Liver (tissue), 8 donors: ENCODE measurements at regions not wholly inside any gene's neighbourhood (a gene's known extent, or its start where the extent isn't known, plus 50 kb on each side); places are given as distances from the start of the nearest gene placed in this dataset.

Source experiments
- DNase-seq: peaks from one replicate; pipeline ENCODE4 v3.0.0-alpha.2; 2017; ENCODE audit warnings: low spot score
- H3K27ac ChIP-seq, 2 donors: one replicate each; pipeline ENCODE4 v1.7.0; 2013; ENCODE audit warnings: inconsistent platforms in 2 of 2, low read length in 2 of 2, control low read depth in 1 of 2, low read depth in 1 of 2, mild to moderate bottlenecking in 1 of 2
- H3K27me3 ChIP-seq, 4 donors: one replicate each; pipeline versions ENCODE4 v1.6.1 to v1.7.0; 2013; ENCODE audit warnings: low read length in 3 of 4, inconsistent platforms in 1 of 4, mild to moderate bottlenecking in 1 of 4, moderate library complexity in 1 of 4; ENCODE audit not compliant: control insufficient read depth in 4 of 4, insufficient read depth in 4 of 4
- H3K36me3 ChIP-seq, 4 donors: one replicate each; pipeline versions ENCODE4 v1.6.1 to v1.7.0; 2013; ENCODE audit warnings: low read length in 3 of 4, mild to moderate bottlenecking in 3 of 4, low read depth in 1 of 4, moderate library complexity in 1 of 4; ENCODE audit not compliant: control insufficient read depth in 4 of 4, insufficient read depth in 3 of 4
- H3K4me1 ChIP-seq, 4 donors: one replicate each; pipeline versions ENCODE4 v1.6.1 to v1.7.0; 2013; ENCODE audit warnings: low read length in 3 of 4, mild to moderate bottlenecking in 3 of 4, moderate library complexity in 1 of 4; ENCODE audit not compliant: control insufficient read depth in 4 of 4, insufficient read depth in 4 of 4
- H3K4me3 ChIP-seq, 3 donors: one replicate each; pipeline versions ENCODE4 v1.6.1 to v1.7.0; 2013; ENCODE audit warnings: low read length in 3 of 3, control low read depth in 1 of 3, low read depth in 1 of 3, mild to moderate bottlenecking in 1 of 3
- H3K9ac ChIP-seq, 2 donors: one replicate each; pipeline ENCODE4 v1.7.0; 2013; ENCODE audit warnings: low read length in 2 of 2, mild to moderate bottlenecking in 2 of 2, moderate library complexity in 2 of 2, control low read depth in 1 of 2, low read depth in 1 of 2
- H3K9me3 ChIP-seq, 4 donors: one replicate each; pipeline versions ENCODE4 v1.6.1 to v1.7.0; 2013; ENCODE audit warnings: low read length in 3 of 4; ENCODE audit not compliant: control insufficient read depth in 4 of 4
- EGR1 ChIP-seq, 2 donors: IDR thresholded peaks; 2 replicates each; pipeline ENCODE4 v1.6.1; 2016 to 2018; ENCODE audit warnings: antibody characterized with exemption in 2 of 2, low read depth in 2 of 2
- FOXA1 ChIP-seq: IDR thresholded peaks from 2 replicates; pipeline ENCODE4 v1.6.1; 2016; ENCODE audit warnings: antibody characterized with exemption
- FOXA2 ChIP-seq: IDR thresholded peaks from 2 replicates; pipeline ENCODE4 v1.6.1; 2016; ENCODE audit warnings: antibody characterized with exemption
- GABPA ChIP-seq, 2 donors: IDR thresholded peaks in 1 of 2; conservative IDR thresholded peaks in 1 of 2; 2 replicates each; pipeline ENCODE4 v1.6.1; 2016; ENCODE audit warnings: antibody characterized with exemption in 2 of 2, mild to moderate bottlenecking in 1 of 2, moderate library complexity in 1 of 2
- HNF4G ChIP-seq: IDR thresholded peaks from 2 replicates; pipeline ENCODE4 v1.6.1; 2016; ENCODE audit warnings: antibody characterized with exemption
- JUND ChIP-seq, 2 donors: IDR thresholded peaks; 2 replicates each; pipeline ENCODE4 v1.6.1; 2016; ENCODE audit warnings: antibody characterized with exemption in 2 of 2
- MAX ChIP-seq: IDR thresholded peaks from 2 replicates; pipeline ENCODE4 v1.6.1; 2016; ENCODE audit warnings: antibody characterized with exemption
- NR2F2 ChIP-seq: IDR thresholded peaks from 2 replicates; pipeline ENCODE4 v1.6.1; 2016; ENCODE audit warnings: antibody characterized with exemption
- RAD21 ChIP-seq, 2 donors: IDR thresholded peaks; 2 replicates each; pipeline ENCODE4 v1.6.1; 2016; ENCODE audit warnings: antibody characterized with exemption in 2 of 2, mild to moderate bottlenecking in 2 of 2
- RXRA ChIP-seq, 2 donors: IDR thresholded peaks; 2 replicates each; pipeline ENCODE4 v1.6.1; 2017 to 2018; ENCODE audit warnings: antibody characterized with exemption in 2 of 2, mild to moderate bottlenecking in 1 of 2
- SP1 ChIP-seq: IDR thresholded peaks from 2 replicates; pipeline ENCODE4 v1.6.1; 2018; ENCODE audit warnings: antibody characterized with exemption, mild to moderate bottlenecking
- YY1 ChIP-seq: IDR thresholded peaks from 2 replicates; pipeline ENCODE4 v1.6.1; 2016; ENCODE audit warnings: antibody characterized with exemption, mild to moderate bottlenecking
- ZBTB33 ChIP-seq: IDR thresholded peaks from 2 replicates; pipeline ENCODE4 v1.6.1; 2016; ENCODE audit warnings: antibody characterized with exemption
- WGBS: extraction: QIAGEN DNeasy Blood & Tissue Kit; methylation state at CpG from one replicate; pipeline ENCODE4 v1.1.7; 2013; 5-methylcytosine and 5-hydroxymethylcytosine counted together
- TF ChIP-seq, protein P1 (sequence below): IDR thresholded peaks from 2 replicates; pipeline ENCODE4 v1.6.1; 2016; ENCODE audit warnings: antibody characterized with exemption, mild to moderate bottlenecking
- TF ChIP-seq, protein P2 (sequence below): fragments of 150-350 bp; IDR thresholded peaks from 2 replicates; pipeline ENCODE4 v1.5.1; 2017; ENCODE audit warnings: improper control_type of control experiment, low read depth, low read length; ENCODE audit not compliant: missing input control
- TF ChIP-seq, protein P3 (sequence below): IDR thresholded peaks from 2 replicates; pipeline ENCODE4 v1.6.1; 2016; ENCODE audit warnings: antibody characterized with exemption
- donor health status: healthy.
- donor health status: healthy.
- donor health status: healthy.
- donor health status: healthy.
- donor health status: healthy.

- Histone ChIP-seq H3K27ac (no peak overlapping the region), H3K36me3 (no peaks in the 10 kb centered on the region), H3K9me3 (no peaks in the 10 kb centered on the region), H3K9ac (no peak overlapping the region), H3K27me3 (no peaks in the 10 kb centered on the region), H3K4me1 (peaks cover 0 to 21% (median 6%) of the 10 kb centered on the region in 4 donors), H3K4me3 (no peak overlapping the region)
- DNase-seq: no peak
- TF ChIP-seq YY1 (no peak), NR2F2 (no peak), FOXA2 (no peak), FOXA1 (no peak), MAX (no peak), RAD21 (IDR thresholded peaks at IDR 0.05) (no peak), GABPA (IDR thresholded peaks at IDR 0.05 in 1 of 2, conservative IDR thresholded peaks at IDR 0.05 in 1 of 2) (no peak), EGR1 (IDR thresholded peaks at IDR 0.05; ENCODE audit: low read depth in 2 of 2) (no peak)
- TF ChIP-seq, protein P1, sequence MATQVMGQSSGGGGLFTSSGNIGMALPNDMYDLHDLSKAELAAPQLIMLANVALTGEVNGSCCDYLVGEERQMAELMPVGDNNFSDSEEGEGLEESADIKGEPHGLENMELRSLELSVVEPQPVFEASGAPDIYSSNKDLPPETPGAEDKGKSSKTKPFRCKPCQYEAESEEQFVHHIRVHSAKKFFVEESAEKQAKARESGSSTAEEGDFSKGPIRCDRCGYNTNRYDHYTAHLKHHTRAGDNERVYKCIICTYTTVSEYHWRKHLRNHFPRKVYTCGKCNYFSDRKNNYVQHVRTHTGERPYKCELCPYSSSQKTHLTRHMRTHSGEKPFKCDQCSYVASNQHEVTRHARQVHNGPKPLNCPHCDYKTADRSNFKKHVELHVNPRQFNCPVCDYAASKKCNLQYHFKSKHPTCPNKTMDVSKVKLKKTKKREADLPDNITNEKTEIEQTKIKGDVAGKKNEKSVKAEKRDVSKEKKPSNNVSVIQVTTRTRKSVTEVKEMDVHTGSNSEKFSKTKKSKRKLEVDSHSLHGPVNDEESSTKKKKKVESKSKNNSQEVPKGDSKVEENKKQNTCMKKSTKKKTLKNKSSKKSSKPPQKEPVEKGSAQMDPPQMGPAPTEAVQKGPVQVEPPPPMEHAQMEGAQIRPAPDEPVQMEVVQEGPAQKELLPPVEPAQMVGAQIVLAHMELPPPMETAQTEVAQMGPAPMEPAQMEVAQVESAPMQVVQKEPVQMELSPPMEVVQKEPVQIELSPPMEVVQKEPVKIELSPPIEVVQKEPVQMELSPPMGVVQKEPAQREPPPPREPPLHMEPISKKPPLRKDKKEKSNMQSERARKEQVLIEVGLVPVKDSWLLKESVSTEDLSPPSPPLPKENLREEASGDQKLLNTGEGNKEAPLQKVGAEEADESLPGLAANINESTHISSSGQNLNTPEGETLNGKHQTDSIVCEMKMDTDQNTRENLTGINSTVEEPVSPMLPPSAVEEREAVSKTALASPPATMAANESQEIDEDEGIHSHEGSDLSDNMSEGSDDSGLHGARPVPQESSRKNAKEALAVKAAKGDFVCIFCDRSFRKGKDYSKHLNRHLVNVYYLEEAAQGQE: no peak
- TF ChIP-seq, protein P2, sequence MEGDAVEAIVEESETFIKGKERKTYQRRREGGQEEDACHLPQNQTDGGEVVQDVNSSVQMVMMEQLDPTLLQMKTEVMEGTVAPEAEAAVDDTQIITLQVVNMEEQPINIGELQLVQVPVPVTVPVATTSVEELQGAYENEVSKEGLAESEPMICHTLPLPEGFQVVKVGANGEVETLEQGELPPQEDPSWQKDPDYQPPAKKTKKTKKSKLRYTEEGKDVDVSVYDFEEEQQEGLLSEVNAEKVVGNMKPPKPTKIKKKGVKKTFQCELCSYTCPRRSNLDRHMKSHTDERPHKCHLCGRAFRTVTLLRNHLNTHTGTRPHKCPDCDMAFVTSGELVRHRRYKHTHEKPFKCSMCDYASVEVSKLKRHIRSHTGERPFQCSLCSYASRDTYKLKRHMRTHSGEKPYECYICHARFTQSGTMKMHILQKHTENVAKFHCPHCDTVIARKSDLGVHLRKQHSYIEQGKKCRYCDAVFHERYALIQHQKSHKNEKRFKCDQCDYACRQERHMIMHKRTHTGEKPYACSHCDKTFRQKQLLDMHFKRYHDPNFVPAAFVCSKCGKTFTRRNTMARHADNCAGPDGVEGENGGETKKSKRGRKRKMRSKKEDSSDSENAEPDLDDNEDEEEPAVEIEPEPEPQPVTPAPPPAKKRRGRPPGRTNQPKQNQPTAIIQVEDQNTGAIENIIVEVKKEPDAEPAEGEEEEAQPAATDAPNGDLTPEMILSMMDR: no peak
- TF ChIP-seq, protein P3, sequence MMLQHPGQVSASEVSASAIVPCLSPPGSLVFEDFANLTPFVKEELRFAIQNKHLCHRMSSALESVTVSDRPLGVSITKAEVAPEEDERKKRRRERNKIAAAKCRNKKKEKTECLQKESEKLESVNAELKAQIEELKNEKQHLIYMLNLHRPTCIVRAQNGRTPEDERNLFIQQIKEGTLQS: no peak
- 95% methylated on average over 2 of the region's 2 CpGs for WGBS
Measured at GRCh38 chr2:234827096-234827860, 124.5 kb upstream of the SH3BP4 start.

- no peaks in the 10 kb centered on the region for H3K36me3 ChIP-seq
- 95% methylated on average over 5 of the region's 5 CpGs for WGBS
- H3K4me3 ChIP-seq: no peak overlapping the region
- no peak overlapping the region for H3K27ac ChIP-seq
- no peaks in the 10 kb centered on the region for H3K9me3 ChIP-seq
- DNase-seq: no peak
- no peak overlapping the region for H3K9ac ChIP-seq
- H3K4me1 ChIP-seq: peaks cover 0 to 21% (median 6%) of the 10 kb centered on the region in 4 donors
- no peaks in the 10 kb centered on the region for H3K27me3 ChIP-seq
- TF ChIP-seq RXRA (IDR thresholded peaks at IDR 0.05): no peak
- TF ChIP-seq RAD21 (IDR thresholded peaks at IDR 0.05): no peak
- TF ChIP-seq, protein P2: no peak
- TF ChIP-seq NR2F2: no peak
- TF ChIP-seq, protein P1: no peak
- TF ChIP-seq, protein P3: no peak
- TF ChIP-seq JUND (IDR thresholded peaks at IDR 0.05): no peak
- no peak for TF ChIP-seq HNF4G
- no peak for TF ChIP-seq ZBTB33
- no peak for TF ChIP-seq SP1
- TF ChIP-seq EGR1 (IDR thresholded peaks at IDR 0.05; ENCODE audit: low read depth in 2 of 2): no peak
- no peak for TF ChIP-seq FOXA2
Measured at GRCh38 chr2:234826681-234827080, 125.1 kb upstream of the SH3BP4 start.
